GM23338 (cell line): ENCODE measurements at regions not wholly inside any gene's neighbourhood (a gene's known extent, or its start where the extent isn't known, plus 50 kb on each side); places are given as distances from the start of the nearest gene placed in this dataset.

Source experiments
- ATAC-seq: fragments of 200-7000 bp; cut with Tn5 transposase; 3 replicates; pipeline ENCODE4 v1.9.1; 2020
- DNase-seq: peaks from one replicate; pipeline ENCODE4 v3.0.0-alpha.2; 2015; ENCODE audit warnings: low spot score
- H2AFZ ChIP-seq: fragments of 200-600 bp; sonication (generic); 2 replicates; pipeline ENCODE4 v1.8.0; 2016; ENCODE audit warnings: antibody characterized with exemption, mild to moderate bottlenecking, moderate library complexity
- H3F3A ChIP-seq: fragments of 200-600 bp; sonication (generic); replicated peaks from 2 replicates; pipeline ENCODE4 v1.8.0; 2017; ENCODE audit warnings: antibody characterized with exemption, mixed run types, low read depth
- H3K27ac ChIP-seq: fragments of 200-600 bp; sonication (generic); 2 replicates; pipeline ENCODE4 v1.6.1; 2016; ENCODE audit warnings: low read depth
- H3K27me3 ChIP-seq: fragments of 200-600 bp; sonication (generic); 2 replicates; pipeline ENCODE4 v1.8.0; 2016; ENCODE audit warnings: mild to moderate bottlenecking, mixed run types, moderate library complexity; ENCODE audit not compliant: insufficient read depth
- H3K36me3 ChIP-seq: fragments of 200-600 bp; sonication (generic); 2 replicates; pipeline ENCODE4 v1.8.0; 2016; ENCODE audit warnings: mild to moderate bottlenecking; ENCODE audit not compliant: insufficient read depth
- H3K4me1 ChIP-seq: fragments of 200-600 bp; sonication (generic); 2 replicates; pipeline ENCODE4 v1.8.0; 2016; ENCODE audit warnings: mild to moderate bottlenecking, moderate library complexity; ENCODE audit not compliant: insufficient read depth
- H3K4me2 ChIP-seq: fragments of 200-600 bp; sonication (generic); 2 replicates; pipeline ENCODE4 v1.7.1; 2017; ENCODE audit warnings: mixed run types
- H3K4me3 ChIP-seq: fragments of 200-600 bp; sonication (generic); 2 replicates; pipeline ENCODE4 v1.6.1; 2016; ENCODE audit warnings: mixed run types
- H3K79me2 ChIP-seq: fragments of 200-600 bp; sonication (generic); replicated peaks from 2 replicates; pipeline ENCODE4 v1.8.0; 2017; ENCODE audit warnings: mild to moderate bottlenecking; ENCODE audit not compliant: insufficient read depth
- H3K9me2 ChIP-seq: fragments of 200-600 bp; sonication (generic); 2 replicates; pipeline ENCODE4 v1.8.0; 2017; ENCODE audit not compliant: insufficient read depth
- H4K20me1 ChIP-seq: fragments of 200-600 bp; sonication (generic); replicated peaks from 2 replicates; pipeline ENCODE4 v1.8.0; 2017; ENCODE audit warnings: mild to moderate bottlenecking; ENCODE audit not compliant: insufficient read depth
- H3K27ac Mint-ChIP-seq: 2 replicates; pipeline ENCODE4 v1.8.0; 2020; ENCODE audit warnings: inconsistent platforms, mild to moderate bottlenecking, moderate library complexity, mixed read lengths
- H3K27me3 Mint-ChIP-seq: 3 replicates; pipeline ENCODE4 v1.8.0; 2022; ENCODE audit warnings: low read depth, mild to moderate bottlenecking, moderate library complexity, mixed read lengths, inconsistent platforms; ENCODE audit not compliant: insufficient read depth, poor library complexity
- H3K36me3 Mint-ChIP-seq: 3 replicates; pipeline ENCODE4 v1.8.0; 2021; ENCODE audit warnings: low read depth, mild to moderate bottlenecking, inconsistent platforms, moderate library complexity, mixed read lengths
- H3K4me1 Mint-ChIP-seq: 3 replicates; pipeline ENCODE4 v1.8.0; 2020; ENCODE audit warnings: mild to moderate bottlenecking, inconsistent platforms, mixed read lengths
- H3K4me3 Mint-ChIP-seq: 3 replicates; pipeline ENCODE4 v1.8.0; 2021; ENCODE audit warnings: moderate library complexity, mild to moderate bottlenecking, inconsistent platforms, mixed read lengths
- H3K9me3 Mint-ChIP-seq: 3 replicates; pipeline ENCODE4 v1.8.0; 2020; ENCODE audit warnings: moderate library complexity, mild to moderate bottlenecking, inconsistent platforms, mixed read lengths
- EZH2phosphoT487 ChIP-seq: fragments of 200-600 bp; sonication (generic); IDR thresholded peaks from one replicate; pipeline ENCODE4 v1.8.1; 2018; ENCODE audit warnings: antibody characterized with exemption; ENCODE audit not compliant: unreplicated experiment
- NANOG ChIP-seq: IDR thresholded peaks from 2 replicates; pipeline ENCODE4 v1.6.1; 2016; ENCODE audit warnings: antibody characterized with exemption, borderline replicate concordance
- TF ChIP-seq, protein P1 (sequence below): fragments of 250-450 bp; sonication (Bioruptor Pico); IDR thresholded peaks from 2 replicates; pipeline ENCODE4 v1.5.0; 2020; ENCODE audit warnings: mild to moderate bottlenecking, moderate library complexity
- TF ChIP-seq, protein P2 (sequence below): IDR thresholded peaks from 2 replicates; pipeline ENCODE4 v1.6.1; 2016; ENCODE audit warnings: antibody characterized with exemption

DNA sequence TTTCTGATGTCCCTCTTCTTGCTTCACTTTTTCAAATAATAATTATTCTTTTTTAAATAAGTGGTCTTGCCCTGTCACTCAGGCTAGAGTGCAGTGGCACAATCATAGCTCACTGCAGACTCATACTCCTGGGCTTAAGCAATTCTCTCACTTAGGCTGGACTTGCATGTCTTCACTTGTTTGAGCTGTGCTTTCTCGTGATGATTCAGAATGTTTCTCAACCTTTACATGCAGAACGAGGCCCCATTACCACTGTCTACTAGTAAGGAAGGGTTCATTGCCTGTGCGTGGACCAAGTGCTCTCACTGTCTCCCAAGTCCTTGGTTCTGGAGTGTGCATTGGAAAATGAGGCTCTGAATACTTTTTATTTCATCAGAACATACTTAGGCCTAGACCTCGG lies 468.6 kb upstream of the COBL start (continued):
- TF ChIP-seq, protein P1, sequence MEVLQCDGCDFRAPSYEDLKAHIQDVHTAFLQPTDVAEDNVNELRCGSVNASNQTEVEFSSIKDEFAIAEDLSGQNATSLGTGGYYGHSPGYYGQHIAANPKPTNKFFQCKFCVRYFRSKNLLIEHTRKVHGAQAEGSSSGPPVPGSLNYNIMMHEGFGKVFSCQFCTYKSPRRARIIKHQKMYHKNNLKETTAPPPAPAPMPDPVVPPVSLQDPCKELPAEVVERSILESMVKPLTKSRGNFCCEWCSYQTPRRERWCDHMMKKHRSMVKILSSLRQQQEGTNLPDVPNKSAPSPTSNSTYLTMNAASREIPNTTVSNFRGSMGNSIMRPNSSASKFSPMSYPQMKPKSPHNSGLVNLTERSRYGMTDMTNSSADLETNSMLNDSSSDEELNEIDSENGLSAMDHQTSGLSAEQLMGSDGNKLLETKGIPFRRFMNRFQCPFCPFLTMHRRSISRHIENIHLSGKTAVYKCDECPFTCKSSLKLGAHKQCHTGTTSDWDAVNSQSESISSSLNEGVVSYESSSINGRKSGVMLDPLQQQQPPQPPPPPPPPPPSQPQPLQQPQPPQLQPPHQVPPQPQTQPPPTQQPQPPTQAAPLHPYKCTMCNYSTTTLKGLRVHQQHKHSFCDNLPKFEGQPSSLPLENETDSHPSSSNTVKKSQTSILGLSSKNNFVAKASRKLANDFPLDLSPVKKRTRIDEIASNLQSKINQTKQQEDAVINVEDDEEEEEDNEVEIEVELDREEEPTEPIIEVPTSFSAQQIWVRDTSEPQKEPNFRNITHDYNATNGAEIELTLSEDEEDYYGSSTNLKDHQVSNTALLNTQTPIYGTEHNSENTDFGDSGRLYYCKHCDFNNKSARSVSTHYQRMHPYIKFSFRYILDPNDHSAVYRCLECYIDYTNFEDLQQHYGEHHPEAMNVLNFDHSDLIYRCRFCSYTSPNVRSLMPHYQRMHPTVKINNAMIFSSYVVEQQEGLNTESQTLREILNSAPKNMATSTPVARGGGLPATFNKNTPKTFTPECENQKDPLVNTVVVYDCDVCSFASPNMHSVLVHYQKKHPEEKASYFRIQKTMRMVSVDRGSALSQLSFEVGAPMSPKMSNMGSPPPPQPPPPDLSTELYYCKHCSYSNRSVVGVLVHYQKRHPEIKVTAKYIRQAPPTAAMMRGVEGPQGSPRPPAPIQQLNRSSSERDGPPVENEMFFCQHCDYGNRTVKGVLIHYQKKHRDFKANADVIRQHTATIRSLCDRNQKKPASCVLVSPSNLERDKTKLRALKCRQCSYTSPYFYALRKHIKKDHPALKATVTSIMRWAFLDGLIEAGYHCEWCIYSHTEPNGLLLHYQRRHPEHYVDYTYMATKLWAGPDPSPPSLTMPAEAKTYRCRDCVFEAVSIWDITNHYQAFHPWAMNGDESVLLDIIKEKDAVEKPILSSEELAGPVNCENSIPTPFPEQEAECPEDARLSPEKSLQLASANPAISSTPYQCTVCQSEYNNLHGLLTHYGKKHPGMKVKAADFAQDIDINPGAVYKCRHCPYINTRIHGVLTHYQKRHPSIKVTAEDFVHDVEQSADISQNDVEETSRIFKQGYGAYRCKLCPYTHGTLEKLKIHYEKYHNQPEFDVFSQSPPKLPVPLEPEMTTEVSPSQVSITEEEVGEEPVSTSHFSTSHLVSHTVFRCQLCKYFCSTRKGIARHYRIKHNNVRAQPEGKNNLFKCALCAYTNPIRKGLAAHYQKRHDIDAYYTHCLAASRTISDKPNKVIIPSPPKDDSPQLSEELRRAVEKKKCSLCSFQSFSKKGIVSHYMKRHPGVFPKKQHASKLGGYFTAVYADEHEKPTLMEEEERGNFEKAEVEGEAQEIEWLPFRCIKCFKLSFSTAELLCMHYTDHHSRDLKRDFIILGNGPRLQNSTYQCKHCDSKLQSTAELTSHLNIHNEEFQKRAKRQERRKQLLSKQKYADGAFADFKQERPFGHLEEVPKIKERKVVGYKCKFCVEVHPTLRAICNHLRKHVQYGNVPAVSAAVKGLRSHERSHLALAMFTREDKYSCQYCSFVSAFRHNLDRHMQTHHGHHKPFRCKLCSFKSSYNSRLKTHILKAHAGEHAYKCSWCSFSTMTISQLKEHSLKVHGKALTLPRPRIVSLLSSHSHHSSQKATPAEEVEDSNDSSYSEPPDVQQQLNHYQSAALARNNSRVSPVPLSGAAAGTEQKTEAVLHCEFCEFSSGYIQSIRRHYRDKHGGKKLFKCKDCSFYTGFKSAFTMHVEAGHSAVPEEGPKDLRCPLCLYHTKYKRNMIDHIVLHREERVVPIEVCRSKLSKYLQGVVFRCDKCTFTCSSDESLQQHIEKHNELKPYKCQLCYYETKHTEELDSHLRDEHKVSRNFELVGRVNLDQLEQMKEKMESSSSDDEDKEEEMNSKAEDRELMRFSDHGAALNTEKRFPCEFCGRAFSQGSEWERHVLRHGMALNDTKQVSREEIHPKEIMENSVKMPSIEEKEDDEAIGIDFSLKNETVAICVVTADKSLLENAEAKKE (CRISPR knock-in tag): no peak

DNA sequence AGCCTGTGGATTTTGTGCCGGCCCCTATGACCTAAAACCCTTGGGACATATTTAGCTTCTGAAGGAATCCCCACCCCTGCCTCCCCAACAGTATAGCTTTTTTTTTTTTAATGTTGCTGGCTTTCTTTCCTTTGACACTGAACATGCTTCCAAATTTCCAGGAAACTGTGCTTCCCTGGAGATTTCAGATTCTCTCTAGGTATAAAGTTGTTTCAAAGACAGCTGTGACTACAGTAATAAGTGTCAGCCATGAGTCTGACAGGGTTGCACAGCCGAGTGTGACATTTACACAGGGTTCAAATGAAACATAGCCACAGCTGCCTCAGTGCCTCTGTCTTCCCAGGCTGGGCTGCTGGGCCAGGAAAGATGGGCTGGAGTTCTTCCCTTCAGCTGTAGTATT lies 466.6 kb upstream of the COBL start:
- H3K4me1 ChIP-seq: no peaks in the 10 kb centered on the region
- H2AFZ ChIP-seq: peak overlapping the region; percentile 52; the same call in 1 of the 2 replicates
- Mint-ChIP-seq H3K9me3 (peaks cover 2% of the 10 kb centered on the region; the same call in 2 of the 3 replicates), H3K4me3 (no peak overlapping the region), H3K27me3 (no peaks in the 10 kb centered on the region), H3K36me3 (no peaks in the 10 kb centered on the region), H3K4me1 (no peaks in the 10 kb centered on the region), H3K27ac (no peak overlapping the region)
- H4K20me1 ChIP-seq: no peaks in the 10 kb centered on the region
- no peaks in the 10 kb centered on the region for H3F3A ChIP-seq
- H3K27me3 ChIP-seq: no peaks in the 10 kb centered on the region
- H3K79me2 ChIP-seq: no peaks in the 10 kb centered on the region
- no peak overlapping the region for H3K4me2 ChIP-seq
- H3K4me3 ChIP-seq: no peak overlapping the region
- H3K27ac ChIP-seq: no peak overlapping the region
- ATAC-seq (no peak), DNase-seq (no peak)
- H3K9me2 ChIP-seq: 0 out of 2 replicates have a peak, but pooled peaks cover 8% of the 10 kb centered on the region
- peaks cover 3% of the 10 kb centered on the region; the same call in 1 of the 2 replicates for H3K36me3 ChIP-seq
- TF ChIP-seq, protein P1 (CRISPR knock-in tag): no peak
- TF ChIP-seq NANOG (no peak), EZH2phosphoT487 (no peak)
- TF ChIP-seq, protein P2, sequence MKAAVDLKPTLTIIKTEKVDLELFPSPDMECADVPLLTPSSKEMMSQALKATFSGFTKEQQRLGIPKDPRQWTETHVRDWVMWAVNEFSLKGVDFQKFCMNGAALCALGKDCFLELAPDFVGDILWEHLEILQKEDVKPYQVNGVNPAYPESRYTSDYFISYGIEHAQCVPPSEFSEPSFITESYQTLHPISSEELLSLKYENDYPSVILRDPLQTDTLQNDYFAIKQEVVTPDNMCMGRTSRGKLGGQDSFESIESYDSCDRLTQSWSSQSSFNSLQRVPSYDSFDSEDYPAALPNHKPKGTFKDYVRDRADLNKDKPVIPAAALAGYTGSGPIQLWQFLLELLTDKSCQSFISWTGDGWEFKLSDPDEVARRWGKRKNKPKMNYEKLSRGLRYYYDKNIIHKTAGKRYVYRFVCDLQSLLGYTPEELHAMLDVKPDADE: no peak
